Peyer's patch (tissue), 4 donors: ENCODE measurements at regions not wholly inside any gene's neighbourhood (a gene's known extent, or its start where the extent isn't known, plus 50 kb on each side); places are given as distances from the start of the nearest gene placed in this dataset.
"Not testable (repeated sequence)": the region's sequence is repeated elsewhere in the genome, so short reads cannot be mapped to it uniquely, and the experiment has no call there.

Source experiments
- DNase-seq, 3 donors: peaks; one replicate each; pipeline ENCODE4 v3.0.0-alpha.2; 2017 to 2019
- H3K27ac ChIP-seq, 4 donors: fragments of 200-600 bp; sonication (generic); one replicate each; pipeline ENCODE4 v1.5.1; 2016 to 2019
- H3K27me3 ChIP-seq, 2 donors: fragments of 200-600 bp; sonication (generic); one replicate each; pipeline ENCODE4 v1.5.1; 2019
- H3K36me3 ChIP-seq, 3 donors: fragments of 200-600 bp; sonication (generic); one replicate each; pipeline ENCODE4 v1.5.1; 2016 to 2019
- H3K4me1 ChIP-seq, 4 donors: fragments of 200-600 bp; sonication (generic); one replicate each; pipeline ENCODE4 v1.5.1; 2016 to 2019
- H3K4me3 ChIP-seq, 4 donors: fragments of 200-600 bp; sonication (generic); 1 replicate in 3 of 4; 2 replicates in 1 of 4; pipeline ENCODE4 v1.5.1; 2016 to 2019; ENCODE audit warnings: mild to moderate bottlenecking in 1 of 4
- H3K9me3 ChIP-seq, 4 donors: fragments of 200-600 bp; sonication (generic); one replicate each; pipeline ENCODE4 v1.5.1; 2016 to 2019; ENCODE audit warnings: mild to moderate bottlenecking in 1 of 4
- POLR2A ChIP-seq, 2 donors: fragments of 450-650 bp; IDR thresholded peaks; one replicate each; pipeline ENCODE4 v1.5.1; 2017; ENCODE audit warnings: antibody characterized with exemption in 2 of 2, mild to moderate bottlenecking in 2 of 2, moderate library complexity in 2 of 2
- TF ChIP-seq, protein P1 (sequence below), 6 experiments: fragments of 450-650 bp in 4 of 6; fragments of 200-600 bp in 2 of 6; sonication (generic) in 1 of 6; IDR thresholded peaks; one replicate each; pipeline ENCODE4 v1.5.1; 2017 to 2019; ENCODE audit warnings: antibody characterized with exemption in 6 of 6, mild to moderate bottlenecking in 3 of 6, moderate library complexity in 1 of 6

DNA sequence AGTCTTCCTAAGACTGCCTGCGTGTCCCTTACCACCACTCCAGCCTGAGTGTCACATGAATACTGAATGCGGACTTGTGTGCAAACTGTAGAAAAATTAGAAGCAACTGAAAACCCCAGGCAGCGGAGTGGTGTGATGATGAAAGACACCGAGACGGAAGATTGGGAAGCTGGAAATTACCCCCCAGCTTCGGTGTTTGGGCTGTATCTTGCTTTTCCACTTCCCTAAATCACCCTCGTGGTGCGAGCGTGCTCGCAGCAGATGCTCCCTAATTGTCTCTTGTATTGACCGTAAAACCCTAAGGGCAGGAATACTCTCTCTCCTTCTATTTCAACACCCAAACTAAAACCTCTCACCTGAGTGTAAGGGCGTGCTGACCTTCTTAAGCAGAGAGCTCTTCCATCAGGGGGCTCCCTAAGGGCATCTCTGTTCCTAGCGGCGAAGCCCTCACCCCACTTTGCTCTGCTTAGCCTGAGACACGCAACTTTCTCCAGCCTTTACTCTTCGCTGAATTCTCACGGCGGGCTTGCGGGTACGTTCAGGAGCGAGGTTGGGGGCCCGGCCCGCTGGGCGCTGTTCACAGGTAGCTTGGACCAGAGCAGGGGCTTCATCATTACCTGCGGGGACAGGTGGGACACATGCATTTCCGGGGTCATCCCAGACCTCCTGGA is 62.4 kb downstream of the CRYBB2 start:
- no peak overlapping the region for H3K27ac ChIP-seq
- no peak for TF ChIP-seq POLR2A (IDR thresholded peaks at IDR 0.05)
- TF ChIP-seq, protein P1, sequence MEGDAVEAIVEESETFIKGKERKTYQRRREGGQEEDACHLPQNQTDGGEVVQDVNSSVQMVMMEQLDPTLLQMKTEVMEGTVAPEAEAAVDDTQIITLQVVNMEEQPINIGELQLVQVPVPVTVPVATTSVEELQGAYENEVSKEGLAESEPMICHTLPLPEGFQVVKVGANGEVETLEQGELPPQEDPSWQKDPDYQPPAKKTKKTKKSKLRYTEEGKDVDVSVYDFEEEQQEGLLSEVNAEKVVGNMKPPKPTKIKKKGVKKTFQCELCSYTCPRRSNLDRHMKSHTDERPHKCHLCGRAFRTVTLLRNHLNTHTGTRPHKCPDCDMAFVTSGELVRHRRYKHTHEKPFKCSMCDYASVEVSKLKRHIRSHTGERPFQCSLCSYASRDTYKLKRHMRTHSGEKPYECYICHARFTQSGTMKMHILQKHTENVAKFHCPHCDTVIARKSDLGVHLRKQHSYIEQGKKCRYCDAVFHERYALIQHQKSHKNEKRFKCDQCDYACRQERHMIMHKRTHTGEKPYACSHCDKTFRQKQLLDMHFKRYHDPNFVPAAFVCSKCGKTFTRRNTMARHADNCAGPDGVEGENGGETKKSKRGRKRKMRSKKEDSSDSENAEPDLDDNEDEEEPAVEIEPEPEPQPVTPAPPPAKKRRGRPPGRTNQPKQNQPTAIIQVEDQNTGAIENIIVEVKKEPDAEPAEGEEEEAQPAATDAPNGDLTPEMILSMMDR (IDR thresholded peaks at IDR 0.05) = no peak
- H3K4me3 ChIP-seq = no peak overlapping the region
- DNase-seq = no peak
- no peaks in the 10 kb centered on the region for H3K36me3 ChIP-seq
- H3K9me3 ChIP-seq = no peaks in the 10 kb centered on the region
- peaks cover 0 to 11% of the 10 kb centered on the region in 2 donors for H3K27me3 ChIP-seq
- H3K4me1 ChIP-seq = peaks cover 0 to 9% (median 3%) of the 10 kb centered on the region in 4 donors

DNA sequence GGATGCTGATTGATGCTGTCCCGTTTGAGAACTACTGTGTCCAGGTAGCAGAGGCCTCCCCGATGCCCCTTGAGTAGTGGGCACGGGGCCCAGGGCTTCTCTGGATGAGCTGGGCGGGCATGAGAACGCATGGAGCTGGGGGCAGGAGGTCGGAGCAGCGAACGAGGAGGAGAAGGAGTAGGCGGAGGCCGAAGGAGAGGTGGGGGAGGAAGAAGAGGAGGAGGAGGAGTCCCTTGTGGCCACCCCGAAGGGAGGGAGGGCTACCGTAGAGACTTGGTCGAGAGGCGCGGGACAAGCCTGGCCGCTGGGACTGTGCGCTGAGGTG is 62.9 kb downstream of the CRYBB2 start:
- Histone ChIP-seq H3K36me3 (no peaks in the 10 kb centered on the region), H3K27ac (no peak overlapping the region), H3K9me3 (no peaks in the 10 kb centered on the region), H3K4me3 (no peak overlapping the region), H3K4me1 (peaks cover 0 to 9% (median 3%) of the 10 kb centered on the region in 4 donors), H3K27me3 (peaks cover 0 to 11% of the 10 kb centered on the region in 2 donors)
- TF ChIP-seq, protein P1 (IDR thresholded peaks at IDR 0.05) = no peak
- no peak for TF ChIP-seq POLR2A (IDR thresholded peaks at IDR 0.05)
- no peak for DNase-seq

DNA sequence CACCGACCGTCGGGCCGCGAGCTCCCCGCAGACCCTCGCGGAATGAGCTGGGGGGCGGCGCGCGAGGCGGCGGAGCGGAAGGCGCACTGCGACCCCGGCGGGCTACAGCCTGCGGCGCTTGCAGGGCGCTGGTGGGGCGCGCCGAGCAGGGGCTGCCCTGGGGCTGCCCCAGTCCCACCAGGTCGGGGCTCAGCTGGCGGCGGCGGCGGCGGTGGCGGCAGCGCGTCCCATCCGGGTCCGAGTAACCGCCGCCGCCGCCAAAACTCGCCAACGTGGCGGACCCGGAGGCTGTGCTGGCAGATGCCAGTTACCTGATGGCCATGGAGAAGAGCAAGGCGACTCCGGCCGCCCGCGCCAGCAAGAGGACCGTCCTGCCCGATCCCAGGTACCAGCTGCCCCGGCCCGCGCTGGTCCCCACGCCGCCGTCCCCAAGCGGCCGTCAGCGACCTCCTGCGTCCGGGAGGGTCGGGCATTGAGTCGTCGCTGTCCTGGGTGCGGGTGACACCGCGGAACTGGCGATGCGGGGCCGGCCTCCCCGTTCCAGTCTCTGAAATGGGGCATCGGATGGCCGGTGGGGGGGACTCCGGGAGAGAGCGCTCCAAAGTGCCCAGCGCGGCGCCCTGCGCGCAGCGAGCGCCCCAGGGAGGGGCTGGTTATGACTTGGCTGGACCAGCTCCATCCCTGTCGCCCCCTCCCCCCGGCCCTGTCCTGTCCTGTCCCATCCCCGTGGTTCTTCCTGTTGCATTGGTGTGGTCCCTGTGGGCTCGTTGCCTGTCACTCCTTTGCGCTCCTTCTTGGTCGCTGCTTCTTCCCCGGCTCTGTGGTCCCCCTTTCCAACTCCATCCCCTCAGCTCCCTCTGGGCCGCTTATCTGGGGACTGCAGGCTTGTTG is 63.5 kb downstream of the CRYBB2 start:
- TF ChIP-seq, protein P1 (IDR thresholded peaks at IDR 0.05) = no peak
- TF ChIP-seq POLR2A (IDR thresholded peaks at IDR 0.05) = no peak
- H3K27me3 ChIP-seq = peaks cover 0 to 11% of the 10 kb centered on the region in 2 donors
- no peak overlapping the region for H3K27ac ChIP-seq
- H3K9me3 ChIP-seq = no peaks in the 10 kb centered on the region
- no peak overlapping the region for H3K4me3 ChIP-seq
- no peaks in the 10 kb centered on the region for H3K36me3 ChIP-seq
- peaks cover 0 to 9% (median 3%) of the 10 kb centered on the region in 4 donors for H3K4me1 ChIP-seq
- no peak for DNase-seq

DNA sequence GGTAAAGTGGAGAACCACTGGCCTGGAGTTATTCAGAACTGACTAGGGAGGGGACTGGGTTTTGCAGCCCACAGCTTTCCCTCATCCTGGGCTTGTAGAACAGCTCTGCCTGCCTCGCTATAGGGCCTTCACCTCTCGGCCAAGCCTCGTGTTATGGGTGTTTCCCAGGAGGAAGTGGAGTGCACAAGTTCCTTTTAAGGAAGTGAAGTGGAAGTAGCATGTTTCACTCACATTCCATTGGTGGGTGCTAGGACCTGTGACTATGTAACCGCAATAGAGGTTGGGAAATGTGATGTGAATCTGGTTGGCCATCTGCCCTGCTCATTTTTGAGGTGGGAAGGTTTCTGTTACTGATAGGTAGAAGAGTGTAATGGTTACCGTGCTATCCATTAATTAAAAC is 69.0 kb downstream of the CRYBB2 start:
- not testable (repeated sequence) for H3K4me3 ChIP-seq, H3K9me3 ChIP-seq, H3K4me1 ChIP-seq, H3K27ac ChIP-seq, DNase-seq, H3K27me3 ChIP-seq, H3K36me3 ChIP-seq

DNA sequence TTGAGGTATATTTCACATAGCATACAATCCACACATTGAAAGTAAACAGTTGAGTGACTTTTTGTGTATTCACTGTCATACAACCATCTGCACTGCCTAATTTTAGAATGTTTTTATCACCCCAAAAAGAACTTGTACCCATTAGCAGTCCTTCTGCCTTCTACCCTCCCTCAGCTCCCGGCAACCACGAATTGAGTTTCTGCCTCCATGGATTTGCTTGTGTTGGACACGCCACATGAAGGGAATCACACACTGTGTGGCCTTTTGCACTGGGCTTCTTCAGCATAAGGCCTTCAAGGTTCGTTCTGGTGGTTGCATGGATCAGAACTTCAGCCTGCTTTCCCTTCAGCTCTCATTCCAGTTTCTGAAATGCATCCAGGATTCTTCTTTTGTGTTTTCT is 82.5 kb downstream of the CRYBB2 start:
- not testable (repeated sequence) for H3K9me3 ChIP-seq, H3K27me3 ChIP-seq, H3K36me3 ChIP-seq, H3K4me1 ChIP-seq, DNase-seq, H3K4me3 ChIP-seq, H3K27ac ChIP-seq

DNA sequence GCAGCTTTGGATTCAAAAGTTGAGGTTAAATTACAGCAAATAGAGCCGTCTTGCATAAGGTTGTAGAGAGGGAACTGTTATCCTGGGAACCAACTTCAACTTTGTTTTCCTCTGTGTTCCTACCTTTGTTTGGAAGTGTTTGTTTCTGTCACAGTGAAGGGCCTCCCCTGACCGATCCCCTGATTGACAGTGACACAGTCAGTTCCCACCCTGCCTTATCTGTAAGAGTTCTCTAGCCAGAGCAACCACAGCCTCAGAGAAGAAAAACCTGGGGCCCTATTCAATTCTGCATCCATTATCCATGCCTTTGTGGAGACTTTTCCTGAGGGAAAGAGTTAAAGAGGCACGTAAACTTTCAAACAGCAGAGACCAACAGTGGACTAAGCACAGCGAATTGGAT is 90.1 kb downstream of the CRYBB2 start:
- H3K4me3 ChIP-seq, H3K36me3 ChIP-seq, H3K9me3 ChIP-seq, H3K4me1 ChIP-seq, H3K27ac ChIP-seq, H3K27me3 ChIP-seq, DNase-seq: not testable (repeated sequence)

DNA sequence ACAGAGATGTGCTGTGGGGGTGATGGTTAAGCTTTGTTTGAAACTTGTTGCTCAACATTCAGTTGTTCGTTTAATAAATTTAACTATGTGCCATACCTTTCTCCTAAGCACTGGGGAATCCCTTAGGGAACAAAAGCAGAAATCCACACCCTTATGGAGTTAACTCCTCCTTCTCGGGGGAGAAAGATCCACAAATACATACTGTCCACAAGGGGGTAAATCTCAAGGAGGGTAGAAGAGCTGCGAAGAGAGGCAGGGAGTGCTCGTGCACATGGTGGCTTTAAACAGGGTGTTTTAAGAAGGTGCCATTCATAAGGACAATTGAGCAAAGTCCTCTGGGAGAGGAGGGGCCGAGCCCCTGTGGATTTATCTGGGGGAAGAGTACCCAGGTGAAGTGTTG is 92.5 kb downstream of the CRYBB2 start:
- H3K27ac ChIP-seq, H3K36me3 ChIP-seq, DNase-seq, H3K9me3 ChIP-seq, H3K4me3 ChIP-seq, H3K27me3 ChIP-seq, H3K4me1 ChIP-seq: not testable (repeated sequence)
